HG02852 (cell line): ENCODE measurements at regions not wholly inside any gene's neighbourhood (a gene's known extent, or its start where the extent isn't known, plus 50 kb on each side); places are given as distances from the start of the nearest gene placed in this dataset.
"Not testable (repeated sequence)": the region's sequence is repeated elsewhere in the genome, so short reads cannot be mapped to it uniquely, and the experiment has no call there.

Experiments used
- ATAC-seq: cut with Tn5 transposase; IDR thresholded peaks from one replicate; pipeline ENCODE4 v1.9.1; 2021; ENCODE audit warnings: mild to moderate bottlenecking, moderate library complexity; ENCODE audit not compliant: unreplicated experiment

- no peak for ATAC-seq
Measured at GRCh38 chr18:66931010-66931409, 327.1 kb upstream of the CDH19 start.

GRCh38 chr18:66916834-66917233 is 312.9 kb upstream of the CDH19 start:
- ATAC-seq: no peak

GRCh38 chr18:66900837-66901236 is 296.9 kb upstream of the CDH19 start:
- no peak for ATAC-seq

- ATAC-seq: no peak
Measured at GRCh38 chr18:66895631-66896030, 291.7 kb upstream of the CDH19 start.

GRCh38 chr18:66894851-66895250 is 291.0 kb upstream of the CDH19 start:
- ATAC-seq: no peak

GRCh38 chr18:66892388-66892787 is 288.5 kb upstream of the CDH19 start:
- ATAC-seq: not testable (repeated sequence)

GRCh38 chr18:66874812-66875474 is 271.1 kb upstream of the CDH19 start:
- ATAC-seq: no peak

- ATAC-seq: no peak
Measured at GRCh38 chr18:66874375-66874774, 270.5 kb upstream of the CDH19 start.

GRCh38 chr18:66873899-66874298 is 270.0 kb upstream of the CDH19 start:
- no peak for ATAC-seq

- no peak for ATAC-seq
Measured at GRCh38 chr18:66872277-66872676, 268.4 kb upstream of the CDH19 start.

GRCh38 chr18:66867653-66868052 is 263.8 kb upstream of the CDH19 start:
- ATAC-seq: no peak

- ATAC-seq: not testable (repeated sequence)
Measured at GRCh38 chr18:66866427-66866940, 262.6 kb upstream of the CDH19 start.

- ATAC-seq: no peak
Measured at GRCh38 chr18:66838340-66838987, 234.6 kb upstream of the CDH19 start.

GRCh38 chr18:66833646-66834045 is 229.8 kb upstream of the CDH19 start:
- no peak for ATAC-seq

GRCh38 chr18:66826211-66826610 is 222.3 kb upstream of the CDH19 start:
- ATAC-seq: no peak

- ATAC-seq: no peak
Measured at GRCh38 chr18:66825347-66825746, 221.5 kb upstream of the CDH19 start.

GRCh38 chr18:66819235-66819634 is 215.3 kb upstream of the CDH19 start:
- ATAC-seq: no peak

GRCh38 chr18:66813138-66813537 is 209.2 kb upstream of the CDH19 start:
- no peak for ATAC-seq

- ATAC-seq: no peak
Measured at GRCh38 chr18:66795051-66795450, 191.2 kb upstream of the CDH19 start.

- ATAC-seq: no peak
Measured at GRCh38 chr18:66792466-66792865, 188.6 kb upstream of the CDH19 start.

- no peak for ATAC-seq
Measured at GRCh38 chr18:66780609-66781008, 176.7 kb upstream of the CDH19 start.

GRCh38 chr18:66778048-66778447 is 174.2 kb upstream of the CDH19 start:
- no peak for ATAC-seq

GRCh38 chr18:66769375-66769774 is 165.5 kb upstream of the CDH19 start:
- ATAC-seq: no peak
